GM11168 (cell line): ENCODE measurements at regions not wholly inside any gene's neighbourhood (a gene's known extent, or its start where the extent isn't known, plus 50 kb on each side); places are given as distances from the start of the nearest gene placed in this dataset.
"Not testable (repeated sequence)": the region's sequence is repeated elsewhere in the genome, so short reads cannot be mapped to it uniquely, and the experiment has no call there.

Source experiments
- in situ Hi-C: fragments of 300-500 bp; cut with MboI; formaldehyde crosslinking; loops from one replicate; pipeline ENCODE4 v1.12.0; 2022; ENCODE audit warnings: low sequenced_read_pairs; ENCODE audit not compliant: unreplicated experiment

DNA sequence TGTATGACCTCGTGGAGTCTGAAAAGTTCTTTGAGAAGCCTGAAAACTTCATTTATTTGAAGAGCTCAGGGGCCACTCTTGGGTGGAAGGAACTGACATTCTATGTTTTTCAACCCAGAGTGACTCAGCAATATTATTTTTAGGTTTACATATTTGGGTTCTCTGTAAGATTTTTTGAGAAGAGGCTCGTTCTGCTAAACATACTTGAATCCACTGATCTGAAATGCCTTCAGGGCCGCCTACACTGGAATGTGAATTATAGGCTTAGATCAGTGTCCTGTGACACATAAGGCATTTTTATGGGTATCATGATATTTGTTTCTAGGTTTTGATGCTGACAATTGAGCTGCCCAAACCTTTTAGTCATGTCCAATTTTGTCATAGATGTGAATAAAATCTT lies 86.2 kb downstream of the PSAT1 start:
- in situ Hi-C loops = no loop called here

- in situ Hi-C loops = no loop called here
Observed at GRCh38 chr9:78386348-78386747, 89.4 kb downstream of the PSAT1 start.

GRCh38 chr9:78386773-78387172 lies 89.8 kb downstream of the PSAT1 start:
- in situ Hi-C loops = no loop called here

GRCh38 chr9:78393340-78393739 lies 96.4 kb downstream of the PSAT1 start:
- in situ Hi-C loops = no loop called here

DNA sequence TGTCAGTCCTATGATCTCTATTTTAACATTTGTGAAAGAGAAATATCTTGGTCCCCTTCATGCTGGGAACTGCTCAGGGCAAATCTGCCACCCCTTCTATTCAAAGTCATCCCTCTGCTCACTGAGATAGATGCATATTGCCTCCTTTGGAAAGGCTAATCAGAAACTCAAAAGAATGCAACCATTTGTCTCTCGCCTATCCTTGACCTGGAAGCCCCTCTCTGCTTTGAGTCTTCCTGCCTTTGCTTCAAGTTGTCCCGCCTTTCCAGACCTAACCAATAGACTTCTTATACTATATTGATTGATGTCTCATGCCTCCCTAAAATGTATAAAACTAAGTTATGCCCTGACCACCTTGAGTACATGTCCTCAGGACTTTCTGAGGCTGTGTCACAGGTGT lies 97.0 kb downstream of the PSAT1 start:
- in situ Hi-C loops = no loop called here

- in situ Hi-C loops = no loop called here
Observed at GRCh38 chr9:78396087-78396486, 99.2 kb downstream of the PSAT1 start.

DNA sequence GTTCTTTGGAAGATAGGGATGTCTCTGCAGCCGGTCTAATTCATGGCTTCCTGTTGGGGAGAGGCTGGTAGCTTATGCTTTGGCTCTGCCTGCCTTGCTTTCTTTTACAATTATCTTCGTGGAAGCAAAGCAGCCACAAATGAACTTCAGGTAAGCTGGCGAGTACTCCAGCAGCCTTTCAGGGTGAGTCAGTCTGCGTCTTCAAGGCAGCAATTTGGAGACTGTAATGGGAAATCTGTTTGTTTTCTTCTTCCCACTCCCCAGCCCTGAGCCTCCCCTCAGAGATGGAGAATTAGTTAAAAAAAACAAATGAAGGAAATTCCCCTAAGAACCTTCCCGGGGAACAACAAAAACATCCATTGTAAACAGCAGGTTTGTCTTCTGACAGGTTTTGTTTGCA lies 100.1 kb downstream of the PSAT1 start:
- in situ Hi-C loops = no loop called here

- in situ Hi-C loops = no loop called here
Observed at GRCh38 chr9:78397454-78397853, 100.5 kb downstream of the PSAT1 start.

DNA sequence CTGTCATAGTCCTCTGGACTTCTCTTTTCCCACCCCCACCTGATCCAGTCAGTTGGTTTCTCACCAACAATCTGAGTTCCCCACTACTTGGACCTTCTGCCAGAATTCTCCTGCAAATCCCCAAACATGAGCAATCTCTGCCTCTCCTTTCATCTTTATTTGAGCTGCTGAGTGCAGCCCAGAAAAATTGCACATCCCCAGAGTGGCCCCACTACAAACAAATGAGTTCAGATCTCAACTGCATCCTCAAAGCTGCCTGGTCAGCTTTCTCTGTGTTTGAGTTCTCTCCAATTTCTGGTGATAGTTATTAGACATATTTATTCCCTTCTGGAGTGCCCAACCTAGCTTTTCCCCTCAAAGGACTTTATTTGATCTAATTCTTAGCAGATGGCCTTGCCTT lies 102.2 kb downstream of the PSAT1 start:
- in situ Hi-C loops = no loop called here

GRCh38 chr9:78400496-78400895 lies 103.6 kb downstream of the PSAT1 start:
- in situ Hi-C loops = no loop called here

DNA sequence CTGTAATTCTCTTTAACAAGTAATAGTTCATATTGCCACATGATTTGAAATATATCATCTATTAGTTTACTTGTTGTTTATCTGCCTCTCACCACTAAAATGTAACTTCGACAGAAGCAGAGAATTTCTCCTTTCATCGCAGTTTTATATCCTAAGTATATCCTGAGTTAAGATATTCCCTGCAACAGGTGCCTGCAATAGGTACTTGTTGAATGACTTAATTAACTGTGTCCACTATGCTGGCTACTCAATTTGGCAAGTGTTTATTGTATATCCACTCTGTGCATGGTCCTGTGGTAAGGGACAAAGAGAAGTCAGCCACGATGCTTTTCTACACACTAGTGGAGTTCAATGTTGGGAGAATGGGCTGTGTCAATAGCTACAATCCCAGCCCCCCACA lies 108.5 kb downstream of the PSAT1 start:
- in situ Hi-C loops = no loop called here

DNA sequence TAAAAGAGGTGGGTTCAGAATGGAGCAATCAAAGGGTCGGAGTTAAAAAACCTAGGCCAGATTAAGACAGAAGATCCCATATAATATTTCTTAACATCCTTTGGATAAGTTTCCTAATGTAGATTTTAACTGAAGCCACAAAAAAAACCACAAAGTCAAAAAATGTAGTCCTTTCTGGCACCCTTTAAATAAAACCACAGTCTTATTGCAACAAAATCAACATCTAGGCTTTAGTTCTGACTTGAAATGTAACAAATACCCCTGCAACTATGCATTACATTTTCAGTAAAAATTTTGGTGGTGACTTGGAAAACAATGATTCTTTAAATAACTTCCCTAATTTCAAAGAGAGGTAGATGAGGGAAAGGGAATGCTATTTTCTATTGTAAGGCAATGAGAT lies 109.2 kb downstream of the PSAT1 start:
- in situ Hi-C loops = no loop called here

GRCh38 chr9:78406933-78407332 lies 110.0 kb downstream of the PSAT1 start:
- in situ Hi-C loops = no loop called here

DNA sequence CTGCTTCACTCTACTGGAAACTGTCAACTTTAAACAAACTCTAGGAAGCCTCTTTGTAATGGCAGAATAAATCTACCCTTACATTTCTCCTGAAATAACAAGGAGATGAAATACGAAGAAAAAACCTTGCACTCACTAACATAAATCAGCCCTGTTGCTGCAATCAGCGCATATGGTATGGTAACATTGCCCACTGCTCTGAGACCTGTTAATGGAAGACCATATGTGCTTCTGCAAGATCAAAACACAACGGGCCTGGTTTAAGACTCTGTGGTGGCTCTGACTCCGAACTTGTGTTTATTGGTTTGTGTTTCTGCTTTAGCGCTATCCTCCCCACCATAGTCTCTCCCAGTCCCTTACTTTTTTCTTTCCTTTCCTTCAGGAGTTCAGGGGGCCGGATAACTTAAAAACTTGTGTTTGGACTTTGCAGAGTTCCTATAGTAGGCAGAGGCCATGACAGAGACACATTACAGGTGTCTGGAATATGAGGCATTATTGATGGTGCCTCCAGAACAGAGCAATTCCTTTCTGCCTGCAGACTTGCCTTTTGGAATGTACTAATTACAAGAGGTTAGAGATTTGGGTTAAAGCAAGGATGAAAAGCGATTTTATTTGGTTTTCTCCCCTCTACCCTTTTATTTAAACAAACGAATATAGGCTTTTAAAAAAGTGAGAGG lies 110.8 kb downstream of the PSAT1 start:
- in situ Hi-C loops = no loop called here

DNA sequence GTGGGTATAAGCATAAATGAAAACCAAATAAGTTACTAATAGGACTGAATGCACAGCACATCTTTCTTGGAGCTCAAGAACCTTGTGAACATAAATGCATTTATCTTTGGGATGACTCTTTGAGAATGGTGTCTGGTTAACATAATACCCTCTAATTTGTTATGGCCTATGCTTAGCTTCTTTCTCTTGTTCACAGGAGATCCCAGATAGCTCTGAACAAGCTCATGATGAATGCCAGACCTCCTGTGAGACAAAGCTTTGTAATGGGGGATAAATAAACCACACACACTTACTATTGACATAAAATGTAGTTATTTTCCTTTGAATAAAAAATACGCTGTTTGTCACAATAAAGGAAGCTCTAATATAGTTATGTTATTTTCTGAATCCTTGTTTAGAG lies 111.5 kb downstream of the PSAT1 start:
- in situ Hi-C loops = no loop called here

- in situ Hi-C loops = not testable (repeated sequence)
Observed at GRCh38 chr9:78409928-78410510, 113.1 kb downstream of the PSAT1 start.

DNA sequence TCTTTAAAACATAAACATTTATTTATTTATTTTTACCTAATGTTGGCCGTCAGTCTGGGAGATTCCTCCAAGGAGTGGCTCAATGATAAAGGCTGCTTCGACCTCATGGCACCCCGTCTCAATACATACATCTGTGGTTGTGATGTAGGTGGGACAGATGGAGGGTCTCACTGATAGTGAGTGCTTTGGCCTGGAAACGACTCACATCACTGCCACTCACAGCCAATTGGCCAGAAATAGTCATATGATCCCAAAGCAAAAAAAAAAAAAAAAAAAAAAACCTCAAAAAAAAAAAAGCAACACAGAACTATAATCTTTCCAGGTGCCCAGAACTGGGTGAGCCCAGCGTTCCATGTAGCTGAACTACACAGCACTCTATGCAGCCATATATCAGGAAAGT lies 125.4 kb downstream of the PSAT1 start:
- in situ Hi-C loops = no loop called here

- in situ Hi-C loops = no loop called here
Observed at GRCh38 chr9:78424299-78424698, 127.4 kb downstream of the PSAT1 start.

- in situ Hi-C loops = no loop called here
Observed at GRCh38 chr9:78428640-78429039, 131.7 kb downstream of the PSAT1 start.

DNA sequence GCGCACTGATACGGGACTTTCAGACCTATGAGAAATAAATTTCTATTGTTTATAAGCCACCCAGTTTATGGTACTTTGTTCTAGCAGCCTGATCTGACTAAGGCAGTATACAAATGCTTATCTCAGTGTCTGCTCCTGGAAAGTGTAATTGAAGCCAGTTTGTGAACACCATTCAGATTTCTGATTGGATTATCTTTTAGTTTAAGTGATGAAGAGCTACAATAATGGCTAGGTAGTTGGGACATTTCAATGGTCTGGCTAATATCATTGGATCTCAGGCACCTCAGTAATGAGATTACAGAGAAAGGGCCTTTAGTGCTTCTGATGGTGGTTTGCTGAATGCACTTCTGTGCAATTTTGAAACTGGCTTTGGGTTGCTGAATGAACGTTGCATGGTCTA lies 133.5 kb downstream of the PSAT1 start:
- in situ Hi-C loops = no loop called here

GRCh38 chr9:78431039-78431438 lies 134.1 kb downstream of the PSAT1 start:
- in situ Hi-C loops = not testable (repeated sequence)

GRCh38 chr9:78436873-78437272 lies 139.9 kb downstream of the PSAT1 start:
- in situ Hi-C loops = no loop called here
